Stimulated activated CD8-positive, alpha-beta memory T cell treated with anti-CD3 and anti-CD28 coated beads, Interleukin-4, amount 100 ng/mL, for 48 hours (primary cell): ENCODE measurements at regions not wholly inside any gene's neighbourhood (a gene's known extent, or its start where the extent isn't known, plus 50 kb on each side); places are given as distances from the start of the nearest gene placed in this dataset.
"Not testable (repeated sequence)": the region's sequence is repeated elsewhere in the genome, so short reads cannot be mapped to it uniquely, and the experiment has no call there.

Source experiments
- DNase-seq: peaks from one replicate; pipeline ENCODE4 v3.0.0-alpha.2; 2020

DNA sequence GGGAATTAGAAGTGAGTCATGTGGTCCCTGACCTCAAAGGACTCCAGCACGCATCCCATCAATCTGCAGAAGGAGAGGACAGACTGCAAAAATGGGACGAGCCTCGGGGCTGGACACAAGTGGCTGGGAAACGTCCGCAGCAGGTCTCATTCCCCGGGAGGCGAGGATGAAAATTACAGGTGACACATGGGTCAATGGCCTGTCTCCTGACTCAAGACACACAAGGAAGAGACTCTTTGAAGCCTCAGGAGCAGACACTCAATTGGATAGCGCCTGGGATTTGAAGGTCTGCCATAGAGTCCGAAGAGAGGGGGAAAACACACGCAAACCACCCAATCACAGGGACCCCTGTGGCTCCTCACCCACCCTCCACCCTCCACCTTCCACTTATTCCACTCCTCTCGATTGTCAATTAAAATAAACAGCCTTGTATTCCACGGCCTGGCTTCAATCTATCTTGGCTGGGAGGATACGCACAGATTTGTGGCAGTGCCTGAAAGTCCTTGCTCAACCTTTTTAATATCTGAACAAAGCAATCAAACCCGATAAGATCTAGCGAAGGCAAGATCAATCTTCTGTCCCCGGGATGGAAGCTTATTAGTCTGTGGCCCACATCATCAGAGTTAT, 101.8 kb upstream of the CADM1 start:
- no peak for DNase-seq

DNA sequence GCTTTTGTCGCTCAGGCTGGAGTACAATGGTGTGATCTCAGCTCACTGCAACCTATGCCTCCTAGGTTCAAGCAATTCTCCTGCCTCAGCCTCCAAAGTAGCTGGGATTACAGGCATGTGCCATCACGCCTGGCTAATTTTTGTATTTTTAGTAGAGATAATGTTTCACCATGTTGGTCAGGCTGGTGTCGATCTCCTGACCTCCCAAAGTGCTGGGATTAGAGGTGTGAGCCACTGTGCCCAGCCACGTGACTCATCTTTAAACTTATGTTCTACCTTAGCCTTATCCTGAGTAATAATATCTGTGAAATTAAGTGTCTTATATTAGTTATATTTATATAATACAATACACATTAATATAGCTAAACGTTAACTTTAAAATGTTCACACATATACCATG, 101.2 kb upstream of the CADM1 start:
- DNase-seq = not testable (repeated sequence)

DNA sequence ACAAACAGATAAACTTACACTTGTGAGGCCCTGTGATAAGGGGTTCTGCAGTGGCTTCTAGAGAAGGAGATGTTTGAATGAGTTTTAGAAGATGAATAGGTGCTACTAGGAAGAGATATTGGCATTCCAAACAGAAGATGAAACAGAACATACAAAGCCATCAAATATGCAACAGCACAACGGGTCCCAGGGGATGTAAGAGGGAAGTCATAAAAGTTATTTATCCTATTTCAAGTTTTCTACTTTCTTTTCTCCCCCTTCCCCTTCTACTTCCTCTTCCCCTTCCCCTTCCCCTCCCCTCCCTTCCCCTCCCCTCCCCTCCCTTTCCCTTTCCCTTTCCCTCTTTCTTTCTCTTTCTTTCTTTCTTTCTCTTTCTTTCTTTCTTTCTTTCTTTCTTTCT, 94.9 kb upstream of the CADM1 start:
- no peak for DNase-seq

DNA sequence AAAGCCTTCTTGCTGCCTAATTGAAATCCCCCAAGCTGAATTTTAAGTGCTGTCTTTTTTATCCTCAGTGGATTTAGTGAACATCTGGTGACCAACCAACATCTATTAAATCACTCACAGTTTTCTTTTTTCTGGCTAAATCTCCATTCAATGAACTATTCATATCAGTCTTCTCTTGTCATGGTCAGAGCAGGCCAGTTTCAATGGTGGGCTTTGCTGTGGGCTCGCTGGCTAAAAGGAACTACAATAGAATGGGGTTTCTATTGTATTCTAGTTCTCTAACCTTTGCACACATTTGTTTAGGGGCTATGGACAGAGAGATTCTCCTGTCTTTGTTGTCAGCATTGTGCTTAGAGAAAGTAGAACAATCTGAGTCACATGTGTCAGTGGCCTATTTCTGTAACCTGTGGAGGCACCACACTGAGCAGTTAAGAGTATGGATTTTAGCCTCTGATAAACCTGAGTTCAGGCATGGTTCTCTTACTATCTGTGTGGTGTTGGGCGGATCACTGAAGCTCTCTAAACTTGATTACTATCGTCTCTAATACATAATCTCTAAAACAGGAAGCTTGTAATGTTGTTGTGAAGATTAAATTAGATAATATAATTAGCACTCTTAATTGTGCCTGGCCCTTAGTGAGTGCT, 94.2 kb upstream of the CADM1 start:
- DNase-seq = no peak

DNA sequence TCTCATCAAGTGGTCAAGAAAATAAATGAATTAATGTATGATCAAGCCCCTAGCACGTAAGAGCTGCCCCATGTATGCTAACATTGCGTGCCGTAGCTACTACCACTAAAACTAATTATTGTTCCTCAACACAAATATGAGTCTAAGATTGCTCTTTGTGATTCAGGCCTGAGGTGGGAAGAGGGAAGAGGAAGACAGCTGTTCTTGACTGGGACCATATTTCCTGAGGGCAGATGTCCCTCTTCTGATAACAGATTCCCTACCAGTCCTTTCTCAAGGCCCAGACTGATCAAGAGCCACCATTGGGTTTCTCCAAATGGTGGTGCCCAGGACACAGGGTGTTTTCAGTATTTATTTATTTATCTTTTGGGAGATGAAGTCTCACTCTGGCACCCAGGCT, 87.2 kb upstream of the CADM1 start:
- DNase-seq = no peak

DNA sequence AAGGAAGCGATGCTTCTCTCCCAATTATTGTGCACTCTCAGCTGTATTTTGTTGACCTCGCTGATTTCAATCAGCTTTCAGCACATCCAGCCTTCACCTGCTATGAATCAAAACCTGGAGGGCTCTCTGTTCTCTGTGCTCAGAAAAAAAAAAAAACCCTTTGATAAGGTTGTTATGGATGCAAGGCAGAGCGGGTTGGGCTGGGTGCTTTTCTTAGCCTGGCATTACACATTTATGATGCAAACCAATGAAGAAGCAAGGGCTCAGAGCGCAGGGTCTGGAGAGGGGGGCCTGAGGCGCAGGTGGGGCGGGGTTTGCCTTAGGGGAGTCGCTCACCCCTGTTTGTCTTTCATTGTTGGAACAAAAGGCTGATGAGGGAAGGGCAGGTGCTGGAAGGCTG, 86.0 kb upstream of the CADM1 start:
- no peak for DNase-seq

DNA sequence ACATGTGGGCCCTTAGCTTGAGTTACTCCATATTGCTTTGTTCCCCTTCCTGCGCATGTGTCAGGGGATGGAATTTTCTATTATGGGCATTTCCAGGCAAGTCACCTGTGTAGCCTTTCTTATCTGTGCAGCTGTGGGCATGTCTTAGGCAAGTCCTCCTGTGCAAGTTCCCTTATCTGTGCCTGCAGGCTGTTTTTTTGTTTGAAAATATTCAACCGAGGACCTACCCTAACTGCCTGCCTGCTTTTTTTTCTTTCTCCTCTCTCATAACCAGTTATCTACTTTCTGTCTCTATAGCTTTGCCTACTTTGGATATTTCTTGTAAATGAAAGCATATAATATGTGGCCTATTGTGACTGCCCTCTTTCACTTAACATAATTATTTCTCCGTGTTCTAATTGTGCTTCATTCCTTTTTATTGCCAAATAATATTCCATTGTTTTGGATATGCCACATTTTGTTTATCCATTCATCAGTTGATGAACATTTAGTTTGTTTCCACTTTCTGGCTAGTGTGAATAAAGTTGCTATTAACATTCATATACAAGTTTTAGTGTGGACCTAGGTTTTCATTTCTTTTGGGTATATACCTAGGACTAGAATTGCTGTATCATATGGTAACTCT, 83.6 kb upstream of the CADM1 start:
- DNase-seq = no peak

DNA sequence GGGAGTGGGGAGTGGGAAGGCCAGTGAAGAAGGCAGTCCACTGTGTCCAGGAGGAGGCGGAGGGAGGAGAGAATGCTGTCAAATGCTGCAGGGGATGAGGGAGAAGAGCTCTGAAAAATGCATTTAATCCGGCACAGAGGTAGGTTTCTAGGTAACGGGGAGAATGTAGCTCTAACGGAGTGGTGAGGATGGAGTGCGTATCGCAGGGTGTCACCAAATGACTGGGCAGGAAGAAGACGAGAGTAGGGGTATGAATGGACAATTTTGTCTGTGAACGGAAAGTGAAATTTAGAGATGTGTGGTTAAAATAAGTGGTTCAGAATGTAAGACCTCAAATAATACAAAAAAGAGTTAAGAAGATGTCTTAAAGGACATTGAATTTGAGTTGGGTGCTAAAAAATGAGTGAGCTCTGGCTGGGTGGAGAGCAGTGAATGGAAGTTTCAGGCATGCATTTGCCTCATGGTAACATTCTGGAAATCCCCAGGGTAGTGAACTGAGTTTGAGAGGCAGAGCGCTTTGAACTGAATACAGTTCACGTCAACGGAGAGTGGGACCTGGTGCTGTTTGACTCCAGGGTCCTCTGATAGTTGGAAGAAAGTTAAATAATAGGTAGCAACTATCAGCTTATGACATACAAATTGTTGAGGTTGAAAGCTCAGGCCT, 81.3 kb upstream of the CADM1 start:
- DNase-seq = no peak

DNA sequence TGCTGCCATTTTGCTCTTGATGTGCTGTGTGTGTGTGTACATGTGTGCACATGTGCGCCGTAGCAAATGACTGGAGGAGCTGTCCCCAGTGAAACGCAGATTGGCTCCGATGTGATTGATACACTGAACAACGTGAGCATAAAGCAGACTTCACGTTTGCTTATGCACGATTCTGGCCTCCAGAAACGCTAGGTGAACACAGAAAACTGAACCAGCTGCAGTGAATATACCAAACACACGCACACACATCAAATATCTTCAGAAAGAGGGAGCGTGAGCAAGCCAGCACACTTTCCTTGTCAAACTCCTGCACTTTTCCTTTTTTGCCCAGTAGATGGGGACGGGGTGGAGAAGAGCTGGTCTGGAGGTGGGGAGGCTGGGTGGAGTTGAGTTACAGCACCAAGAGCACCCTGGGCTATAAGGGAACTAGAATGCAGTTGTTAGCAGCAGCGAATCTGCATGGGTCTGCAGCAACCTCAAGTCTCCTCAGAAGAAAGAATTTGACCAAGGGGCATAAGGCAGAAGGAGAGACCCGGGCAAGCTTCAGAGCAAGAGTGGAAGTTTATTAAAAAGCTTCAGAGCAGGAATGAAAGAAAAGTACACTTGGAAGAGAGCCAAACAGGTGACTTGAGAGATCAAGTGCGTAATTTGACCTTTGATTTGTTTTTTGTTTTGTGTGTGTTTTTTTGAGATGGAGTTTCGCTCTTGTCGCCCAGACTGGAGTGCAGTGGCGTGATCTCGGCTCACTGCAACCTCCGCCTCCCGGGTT, 77.8 kb upstream of the CADM1 start:
- DNase-seq = no peak

DNA sequence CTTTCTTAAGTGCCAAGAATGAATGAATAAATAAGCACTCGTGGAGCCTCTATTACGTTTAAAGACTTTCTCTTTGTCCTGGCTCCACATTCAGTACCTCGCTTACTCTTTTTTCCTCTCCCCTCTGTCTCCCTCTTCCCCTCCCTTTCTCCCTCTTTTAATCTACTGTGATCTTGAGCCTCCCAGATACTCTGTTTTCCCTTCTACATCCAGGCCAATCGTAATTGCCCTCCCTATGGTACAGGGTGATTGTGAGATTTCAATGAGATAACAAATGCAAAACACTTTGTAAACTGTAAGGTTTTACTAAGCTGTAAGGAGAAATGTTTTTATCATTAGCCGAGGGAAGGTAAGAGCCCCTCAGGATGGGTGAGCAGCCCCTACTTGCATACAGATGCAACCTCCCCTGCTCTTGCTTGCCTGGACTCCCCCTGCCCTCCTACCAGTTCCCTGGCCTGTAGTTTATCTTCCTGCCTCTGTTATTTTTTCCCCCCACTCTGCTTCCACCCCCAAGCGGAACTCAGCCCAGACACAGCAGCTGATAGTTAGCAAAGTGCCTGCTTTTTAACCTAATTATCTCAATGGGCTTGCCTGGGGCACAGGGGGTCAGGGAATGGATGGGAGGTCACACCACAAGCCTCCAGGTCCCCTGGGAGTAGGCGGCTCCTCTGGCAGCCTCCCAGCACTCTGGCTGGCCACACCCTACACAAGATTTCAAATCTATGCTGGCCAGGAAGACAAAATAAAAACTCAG, 76.9 kb upstream of the CADM1 start:
- DNase-seq = no peak

DNA sequence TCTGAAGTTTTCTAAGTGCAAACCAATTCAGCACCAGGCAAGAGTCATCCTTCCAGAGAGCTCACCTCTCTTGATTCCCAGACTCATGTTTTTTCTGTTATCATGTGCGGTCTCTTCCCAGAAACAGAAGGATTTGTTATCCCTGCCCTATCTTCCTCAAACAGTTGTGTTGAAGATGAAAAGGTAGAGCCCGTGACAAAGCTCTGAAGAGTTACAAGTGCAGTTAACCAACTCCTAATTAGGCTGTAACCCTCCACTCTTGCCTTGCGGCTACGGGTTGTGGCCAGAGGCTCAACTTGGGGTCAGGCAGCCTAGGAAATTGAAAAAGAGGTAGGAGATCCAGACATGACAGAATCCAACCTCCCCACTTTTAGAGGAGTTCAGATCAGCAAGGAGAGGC, 76.2 kb upstream of the CADM1 start:
- no peak for DNase-seq

DNA sequence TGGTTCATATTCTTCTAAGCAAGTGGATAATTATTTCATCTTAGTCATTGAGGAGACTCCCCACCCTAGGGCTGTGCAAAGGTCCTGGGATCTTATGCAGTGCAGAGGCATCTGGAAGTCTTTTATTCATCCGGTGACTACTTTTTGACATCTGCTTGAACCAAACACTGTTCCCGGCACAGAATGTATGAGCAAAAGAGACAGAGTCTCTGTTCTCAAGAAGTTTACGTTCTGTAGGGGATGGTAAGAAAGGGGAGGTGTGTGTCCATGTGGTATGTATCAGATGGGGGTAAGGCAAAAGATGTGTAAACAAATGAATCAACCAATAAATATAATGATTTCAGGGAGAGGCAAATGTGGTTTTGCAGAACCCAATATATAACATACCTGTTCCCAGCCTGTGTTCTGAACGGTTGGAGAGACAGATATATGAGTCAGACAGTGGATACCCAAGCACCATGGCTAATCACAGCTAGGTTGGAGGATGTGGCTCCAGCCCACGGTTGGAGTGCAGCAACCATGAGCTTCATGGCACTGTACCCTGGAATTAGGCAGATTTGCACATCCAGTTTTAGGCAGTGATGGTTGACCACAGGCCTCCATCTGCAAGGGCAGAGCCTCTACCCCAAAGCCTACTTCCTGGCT, 75.1 kb upstream of the CADM1 start:
- DNase-seq = no peak

DNA sequence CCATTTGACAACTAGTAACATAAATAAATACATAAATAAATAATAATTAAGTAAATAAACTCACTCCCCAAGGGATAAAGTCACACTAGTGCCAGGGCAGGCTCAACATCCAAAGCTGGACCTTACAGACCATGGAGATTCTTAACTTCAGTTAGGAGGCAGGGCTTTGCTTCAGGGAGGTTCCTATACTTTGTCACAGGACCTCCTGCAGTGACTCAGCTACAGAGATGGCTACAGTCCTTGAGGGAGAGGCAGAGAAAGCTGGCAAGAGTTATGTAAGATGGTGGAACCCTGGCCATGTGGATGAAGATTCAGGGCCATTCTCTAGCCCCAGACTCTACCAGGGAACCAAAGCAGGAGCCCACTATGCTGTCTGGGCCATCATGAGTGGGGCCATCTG, 74.1 kb upstream of the CADM1 start:
- no peak for DNase-seq

DNA sequence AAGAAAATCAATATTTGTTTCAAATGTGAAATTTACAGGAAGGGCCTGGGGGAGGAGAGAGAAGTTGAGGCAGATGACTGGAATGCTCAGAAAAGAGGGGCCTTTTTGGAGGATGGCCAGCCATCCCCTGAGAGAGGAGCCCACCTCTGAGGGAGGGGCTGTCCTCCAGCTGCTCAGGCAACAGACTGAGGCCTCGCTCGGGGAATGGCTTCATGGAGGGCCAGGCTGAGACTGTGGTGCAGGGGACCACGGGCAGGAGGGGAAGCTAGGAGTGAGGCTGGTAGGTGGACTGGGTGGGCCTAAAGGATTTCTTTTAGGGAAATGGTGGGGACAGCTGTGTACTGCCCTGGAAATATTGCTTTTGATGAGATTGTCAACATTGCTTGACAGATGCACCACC, 73.5 kb upstream of the CADM1 start:
- DNase-seq = no peak

DNA sequence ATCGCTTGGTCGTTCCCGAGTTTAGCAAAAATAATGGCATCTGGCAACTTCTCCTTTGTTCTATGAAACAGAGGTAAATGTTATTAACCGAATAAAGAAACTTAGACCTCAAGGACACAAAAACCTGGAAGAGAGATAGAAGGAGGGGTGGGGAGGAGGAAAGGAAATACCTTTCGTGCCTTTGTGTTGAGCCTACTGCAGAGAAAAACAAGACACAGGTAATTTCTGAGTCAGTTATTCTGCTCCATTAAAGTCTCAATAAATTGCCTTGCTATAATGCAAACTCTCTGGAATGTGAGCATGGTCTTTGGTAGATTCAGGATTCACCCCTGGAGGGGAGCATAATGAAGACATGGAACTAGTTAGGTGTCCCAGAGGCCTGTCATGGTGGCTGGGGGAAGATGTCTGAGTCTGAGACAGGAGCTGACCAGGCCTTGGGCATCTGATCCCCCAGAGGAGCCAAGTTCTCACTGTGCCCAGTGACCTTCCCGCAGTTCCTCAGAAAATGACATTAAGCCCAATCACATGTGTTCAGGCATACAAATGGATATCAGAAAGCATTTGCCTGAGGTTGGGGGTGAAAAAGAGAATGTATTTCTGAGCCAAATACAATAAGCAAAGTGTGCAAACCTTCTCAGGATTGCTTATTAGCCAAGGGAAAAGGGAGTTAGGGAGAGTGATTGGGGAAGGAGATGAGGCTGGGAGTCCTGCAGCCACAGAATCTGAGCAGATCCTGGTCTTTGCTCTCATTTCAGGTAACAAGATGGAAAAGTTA, 72.6 kb upstream of the CADM1 start:
- DNase-seq = no peak

DNA sequence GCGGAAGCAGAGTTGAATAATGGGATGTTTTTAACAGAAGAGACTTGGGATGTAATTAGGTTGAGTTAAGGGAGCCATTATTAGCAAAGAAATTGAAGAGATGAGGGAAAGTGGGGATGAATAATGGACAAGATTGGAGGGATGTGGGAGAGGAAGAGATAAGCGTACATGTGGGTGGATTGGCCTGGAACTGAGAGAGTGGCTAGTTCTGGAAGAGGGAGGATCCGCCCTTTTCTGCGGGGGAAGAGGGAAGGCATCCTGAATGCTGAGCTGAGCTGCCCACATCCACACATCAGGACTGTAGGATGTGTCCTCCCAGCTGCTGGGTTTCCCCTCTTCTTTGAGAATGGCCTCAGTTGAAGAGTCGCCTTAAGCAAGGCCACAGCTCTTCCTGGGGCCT, 68.3 kb upstream of the CADM1 start:
- no peak for DNase-seq

DNA sequence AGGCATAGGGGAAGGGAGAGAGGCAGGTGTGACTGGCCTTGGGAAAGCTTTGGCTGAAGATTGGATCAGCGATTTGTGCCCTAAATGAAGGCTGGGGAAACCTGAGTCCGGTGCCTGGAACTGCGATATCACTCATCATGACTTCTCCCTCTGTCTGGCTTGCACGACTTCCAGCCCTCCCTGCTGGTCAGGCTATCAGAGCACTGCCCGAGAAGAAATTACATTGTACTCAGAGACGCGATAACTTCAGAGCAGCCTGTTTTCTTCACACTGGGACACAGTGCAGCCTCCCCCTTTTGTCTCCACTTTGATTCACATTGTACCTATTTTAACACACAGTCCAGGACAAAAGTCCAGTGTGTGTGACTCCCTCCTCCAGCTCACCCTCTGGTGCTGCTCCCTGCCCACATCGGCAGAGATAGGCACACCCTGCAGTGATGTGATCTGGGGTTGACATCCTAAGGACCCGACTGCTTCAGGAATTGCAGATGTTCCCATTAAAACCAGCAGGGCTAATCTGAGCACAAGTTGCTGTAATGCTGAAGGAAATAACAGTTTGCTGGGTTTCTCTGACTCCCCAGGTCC, 62.1 kb upstream of the CADM1 start:
- no peak for DNase-seq

DNA sequence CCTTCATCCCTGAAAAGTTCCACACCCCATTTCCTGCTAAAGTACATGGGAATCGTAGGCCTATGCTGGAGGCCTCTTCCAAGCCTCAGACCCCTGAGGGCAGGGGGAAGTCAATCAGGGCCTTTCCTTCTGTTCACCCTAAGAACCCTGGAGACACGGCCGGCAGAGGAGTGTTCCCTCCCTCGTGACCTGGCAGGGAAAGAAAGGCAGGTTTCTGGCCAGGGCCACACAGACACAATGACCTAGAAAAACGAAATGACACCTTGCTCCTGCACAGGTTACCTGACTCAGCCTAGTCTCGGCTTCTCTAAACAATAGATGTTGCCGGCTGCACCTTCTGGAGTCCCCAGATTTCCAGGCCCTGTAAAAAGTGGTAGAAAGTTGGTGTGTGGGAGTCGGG, 60.6 kb upstream of the CADM1 start:
- DNase-seq = no peak

DNA sequence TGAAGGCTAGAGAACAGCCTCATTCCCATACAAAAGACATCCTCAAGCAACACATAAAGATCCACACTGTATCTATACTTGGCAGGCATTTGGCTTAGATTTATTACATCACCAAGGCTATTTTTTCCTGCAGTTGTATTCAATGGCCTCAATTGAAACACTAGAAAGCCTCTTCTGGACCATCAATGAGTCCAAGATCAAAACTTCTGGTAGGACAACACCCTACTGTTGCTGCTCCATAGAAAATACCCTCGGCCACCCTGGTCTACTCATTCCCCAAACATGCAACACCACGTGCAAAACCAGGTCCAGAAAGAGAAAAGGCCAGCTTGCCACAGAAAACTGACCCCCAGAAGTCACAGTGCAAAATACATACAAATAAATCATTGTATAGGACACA, 56.9 kb upstream of the CADM1 start:
- DNase-seq = no peak

DNA sequence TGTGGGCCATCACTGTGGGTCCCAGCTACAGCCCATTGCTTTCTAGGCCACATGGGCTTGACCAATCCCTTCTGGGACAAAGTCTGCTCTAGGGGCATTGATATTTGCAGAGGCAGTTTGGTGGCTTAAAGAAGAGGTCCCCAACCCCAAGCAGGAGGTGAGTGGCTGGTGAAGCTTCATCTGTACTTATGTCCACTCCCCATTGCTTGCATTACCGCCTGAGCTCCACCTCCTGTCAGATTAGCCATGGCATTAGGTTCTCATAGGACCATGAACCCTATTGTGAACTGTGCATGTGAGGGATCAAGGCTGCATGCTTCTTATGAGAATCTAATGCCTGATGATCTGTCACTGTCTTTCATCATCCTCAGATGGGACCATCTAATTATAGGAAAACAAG, 54.4 kb upstream of the CADM1 start:
- DNase-seq = no peak

DNA sequence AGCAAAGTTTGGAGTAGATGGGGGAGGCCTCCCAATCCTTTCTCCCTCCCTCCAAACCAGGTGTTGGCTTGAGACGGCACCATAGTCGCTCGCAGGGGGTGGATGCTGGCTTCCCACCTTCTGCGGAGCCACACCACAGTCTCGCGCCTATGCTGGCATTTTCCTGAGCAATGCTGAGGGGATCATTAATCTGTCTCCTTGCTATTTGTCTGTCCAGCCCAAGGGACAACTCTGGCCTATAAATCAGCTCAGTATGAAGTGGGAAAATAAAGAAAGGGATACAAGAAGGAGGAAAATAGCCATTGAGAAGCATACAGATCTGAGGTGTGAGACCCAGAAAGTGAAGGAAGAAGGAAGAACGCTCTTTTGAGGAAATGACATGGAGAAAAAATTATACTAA, 53.5 kb upstream of the CADM1 start:
- no peak for DNase-seq
